ENCODE measurements at regions not wholly inside any gene's neighbourhood (a gene's known extent, or its start where the extent isn't known, plus 50 kb on each side); places are given as distances from the start of the nearest gene placed in this dataset.
A peak's percentile ranks its signal among the peaks of the same experiment; 100 is the strongest.
"Not testable (repeated sequence)": the region's sequence is repeated elsewhere in the genome, so short reads cannot be mapped to it uniquely, and the experiment has no call there.

- ATAC-seq (no peak), DNase-seq (ENCODE audit: missing footprints) (no peak)
- intact Hi-C loops (cut with DNase I), result no loop called here
These were observed 587.0 kb upstream of the GRM7 start for GRCh38 chr3:6273878-6274277.

GRCh38 chr3:6281662-6282061, 579.3 kb upstream of the GRM7 start:
- no peak for DNase-seq (ENCODE audit: missing footprints)
- no peak for ATAC-seq
- intact Hi-C loops (cut with DNase I), result no loop called here

GRCh38 chr3:6282918-6283317, 578.0 kb upstream of the GRM7 start:
- intact Hi-C loops (cut with DNase I), result no loop called here
- ATAC-seq (no peak), DNase-seq (ENCODE audit: missing footprints) (peak; percentile 48)

- no peak for DNase-seq (ENCODE audit: missing footprints)
- ATAC-seq, result peak; percentile 23
- intact Hi-C loops (cut with DNase I), result no loop called here
These were observed 573.6 kb upstream of the GRM7 start for GRCh38 chr3:6287088-6287875.

- DNase-seq (ENCODE audit: missing footprints) (no peak), ATAC-seq (no peak)
- intact Hi-C loops (cut with DNase I), result loop anchor here (2.0 kb wide), 1 partner anchor 41 kb away; no protein-coding TSS in a partner anchor
These were observed 559.3 kb upstream of the GRM7 start for GRCh38 chr3:6301626-6302025.

DNA sequence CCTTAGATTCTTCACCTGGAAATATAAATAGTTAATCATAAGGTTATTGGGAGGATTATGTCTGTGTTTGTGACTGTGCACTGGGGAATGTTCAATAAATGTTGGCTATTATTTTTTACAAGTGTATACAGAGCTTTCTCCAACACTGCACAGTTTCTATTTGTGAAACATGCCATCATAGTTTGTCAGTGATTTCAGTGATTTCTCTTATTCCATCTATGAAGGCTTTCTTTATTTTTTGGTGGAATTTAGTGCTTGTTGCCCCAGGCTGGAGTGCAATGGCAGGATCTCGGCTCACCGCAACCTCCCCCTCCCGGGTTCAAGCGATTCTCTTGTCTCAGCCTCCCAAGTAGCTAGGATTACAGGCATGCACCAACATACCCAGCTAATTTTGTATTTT, 545.0 kb upstream of the GRM7 start:
- no peak for DNase-seq (ENCODE audit: missing footprints)
- ATAC-seq, result no peak
- intact Hi-C loops (cut with DNase I), result no loop called here

DNA sequence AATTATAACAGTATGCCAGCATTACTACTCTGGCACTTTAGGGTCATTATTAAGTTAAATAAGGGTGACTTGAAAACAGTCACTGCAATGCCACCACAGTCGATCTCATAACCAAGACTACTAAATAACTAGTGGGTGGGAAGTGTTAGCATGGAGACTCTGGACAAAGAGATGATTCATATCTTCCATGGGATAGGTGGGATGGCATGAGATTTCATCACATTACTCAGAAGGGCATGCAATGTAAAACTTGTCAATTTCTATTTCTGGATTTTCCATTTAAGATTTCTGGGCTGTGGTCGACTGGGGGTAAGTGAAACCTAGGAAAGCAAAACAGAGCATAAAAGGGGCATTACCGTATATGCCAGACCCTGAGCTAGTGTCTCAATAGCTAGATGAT, 538.9 kb upstream of the GRM7 start:
- DNase-seq (ENCODE audit: missing footprints), result no peak
- no peak for ATAC-seq
- intact Hi-C loops (cut with DNase I), result no loop called here

DNA sequence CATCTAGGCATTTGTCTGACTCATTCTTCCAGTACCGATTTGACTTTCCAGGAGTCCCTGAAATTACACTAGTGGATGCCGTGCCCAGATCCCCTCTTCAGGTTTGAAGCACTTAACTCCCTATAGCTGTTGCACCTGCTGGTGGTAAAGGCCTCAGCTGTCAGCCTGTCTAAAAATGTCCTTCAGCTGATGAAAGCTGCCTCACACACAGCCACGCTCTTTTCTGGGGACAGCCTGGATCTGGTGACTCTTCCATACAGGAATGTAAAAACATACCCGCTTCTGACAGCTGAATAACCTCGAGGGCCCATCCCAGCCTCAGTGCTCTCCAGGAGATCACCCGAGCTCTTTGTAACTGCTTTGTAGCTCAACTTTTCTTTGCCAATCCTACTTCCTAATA, 534.1 kb upstream of the GRM7 start:
- intact Hi-C loops (cut with DNase I), result no loop called here
- ATAC-seq, result no peak
- DNase-seq (ENCODE audit: missing footprints), result no peak

DNA sequence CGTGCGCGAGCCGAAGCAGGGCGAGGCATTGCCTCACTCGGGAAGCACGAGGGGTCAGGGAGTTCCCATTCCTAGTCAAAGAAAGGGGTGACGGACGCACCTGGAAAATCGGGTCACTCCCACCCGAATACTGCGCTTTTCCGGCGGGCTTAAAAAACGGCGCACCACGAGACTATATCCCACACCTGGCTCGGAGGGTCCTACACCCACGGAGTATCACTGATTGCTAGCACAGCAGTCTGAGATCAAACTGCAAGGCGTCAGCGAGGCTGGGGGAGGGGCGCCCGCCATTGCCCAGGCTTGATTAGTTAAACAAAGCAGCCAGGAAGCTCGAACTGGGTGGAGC, 520.0 kb upstream of the GRM7 start:
- DNase-seq (ENCODE audit: missing footprints); ATAC-seq; intact Hi-C loops (cut with DNase I): not testable (repeated sequence)

DNA sequence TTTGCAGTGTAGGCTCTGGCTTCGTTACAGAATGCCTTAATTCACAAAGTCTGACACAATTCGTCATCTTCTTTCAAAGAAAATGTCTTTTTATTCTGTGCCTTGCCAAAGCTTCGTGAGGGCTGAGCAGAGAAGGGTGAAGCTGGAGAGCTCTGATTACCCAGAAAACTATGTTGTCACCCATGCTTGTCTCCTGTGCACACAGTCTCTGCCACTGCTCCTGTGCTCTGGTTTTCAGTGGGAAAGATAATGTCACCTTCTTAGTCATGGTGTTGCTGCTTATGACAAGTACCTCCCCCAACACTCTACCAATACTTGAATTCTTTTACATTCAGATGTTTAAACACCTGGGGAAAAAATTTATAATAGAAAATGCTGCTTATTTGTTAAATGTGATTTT, 509.2 kb upstream of the GRM7 start:
- ATAC-seq (no peak), DNase-seq (ENCODE audit: missing footprints) (no peak)
- intact Hi-C loops (cut with DNase I), result no loop called here

GRCh38 chr3:6354653-6355052, 506.3 kb upstream of the GRM7 start:
- DNase-seq (ENCODE audit: missing footprints) (peak; percentile 49), ATAC-seq (no peak)
- intact Hi-C loops (cut with DNase I), result no loop called here

DNA sequence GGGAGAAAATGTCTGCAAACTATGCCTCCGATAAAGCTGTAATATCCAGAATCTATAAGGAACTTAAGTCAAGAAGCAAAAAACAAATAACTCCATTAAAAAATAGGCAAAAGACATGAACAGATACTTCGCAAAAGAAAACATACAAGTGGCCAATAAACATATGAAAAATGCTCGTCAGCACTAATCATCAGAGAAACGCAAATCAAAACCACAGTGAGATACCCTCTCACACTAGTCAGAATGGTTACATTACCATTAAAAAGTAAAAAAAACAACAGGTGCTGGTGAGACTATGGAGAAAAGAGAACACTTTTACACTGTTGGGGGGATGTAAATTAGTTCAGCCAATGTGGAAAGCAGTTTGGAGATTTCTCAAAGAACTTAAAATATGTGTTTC, 498.5 kb upstream of the GRM7 start:
- intact Hi-C loops (cut with DNase I), result no loop called here
- DNase-seq (ENCODE audit: missing footprints), result no peak
- no peak for ATAC-seq

DNA sequence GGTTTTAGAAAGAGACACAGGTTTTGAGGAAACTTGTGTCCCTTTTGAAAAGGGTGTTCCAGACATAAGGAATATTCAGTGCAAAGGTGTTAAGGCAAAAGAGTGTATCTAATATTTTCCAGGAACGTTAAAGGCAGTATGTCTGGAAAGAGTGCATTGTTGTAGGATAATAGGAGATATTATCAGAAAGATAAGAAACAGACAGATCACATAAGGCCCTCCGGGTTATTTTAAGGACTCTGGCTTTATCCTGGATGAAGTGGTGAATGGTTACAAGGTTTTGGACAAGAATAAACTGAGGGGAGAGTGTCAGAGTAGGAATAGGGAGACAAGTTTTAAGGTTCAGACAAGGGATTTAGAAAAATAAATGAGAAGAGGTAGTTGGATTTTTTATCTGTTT, 493.7 kb upstream of the GRM7 start:
- ATAC-seq, result no peak
- intact Hi-C loops (cut with DNase I), result no loop called here
- no peak for DNase-seq (ENCODE audit: missing footprints)

- ATAC-seq, result no peak
- intact Hi-C loops (cut with DNase I), result loop anchor here (5.0 kb wide), 1 partner anchor 410 kb away; no protein-coding TSS in a partner anchor
- no peak for DNase-seq (ENCODE audit: missing footprints)
These were observed 468.8 kb upstream of the GRM7 start for GRCh38 chr3:6392123-6392522.

GRCh38 chr3:6394944-6395343, 466.0 kb upstream of the GRM7 start:
- ATAC-seq (no peak), DNase-seq (ENCODE audit: missing footprints) (no peak)
- intact Hi-C loops (cut with DNase I), result loop anchor here (5.0 kb wide), 1 partner anchor 407 kb away; no protein-coding TSS in a partner anchor

DNA sequence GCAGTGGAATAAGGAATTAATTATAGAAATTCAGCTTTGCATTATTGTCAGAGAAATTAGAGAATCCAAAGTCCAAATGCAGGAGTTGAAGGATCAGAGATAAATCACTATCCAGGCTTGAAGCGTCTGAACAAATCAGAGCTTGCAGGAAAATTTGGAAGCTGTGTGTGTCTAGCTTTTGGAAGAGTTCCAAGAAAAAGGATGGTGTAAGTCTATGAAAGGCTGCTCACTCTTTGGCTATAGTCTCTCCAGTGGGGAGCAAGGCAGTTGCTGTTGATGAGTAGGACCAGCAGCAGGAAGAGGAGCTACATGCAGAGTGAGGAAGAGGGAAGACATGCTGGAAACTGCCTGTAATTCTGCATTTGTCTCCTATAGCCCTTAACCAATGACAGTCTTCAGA, 464.3 kb upstream of the GRM7 start:
- intact Hi-C loops (cut with DNase I), result no loop called here
- DNase-seq (ENCODE audit: missing footprints) (no peak), ATAC-seq (no peak)

DNA sequence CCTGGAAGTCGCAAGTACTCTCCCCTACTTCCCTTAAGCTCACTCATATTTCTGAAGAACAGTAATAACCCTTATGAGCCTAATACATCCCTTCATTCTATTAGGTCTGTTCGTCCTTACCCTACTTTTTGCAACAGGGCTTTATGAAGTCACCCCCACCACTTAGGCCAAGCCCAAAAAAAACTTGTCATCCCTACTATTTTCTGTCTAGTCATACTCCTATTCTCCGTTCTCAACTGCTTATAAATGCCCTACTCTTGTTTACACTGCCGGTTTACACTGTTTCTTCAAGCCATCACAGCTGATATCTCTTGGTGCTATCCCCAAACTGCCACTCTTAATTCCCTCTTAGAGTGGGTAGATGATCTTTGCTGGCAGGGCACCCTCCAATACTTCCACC, 458.2 kb upstream of the GRM7 start:
- intact Hi-C loops (cut with DNase I); DNase-seq (ENCODE audit: missing footprints); ATAC-seq: not testable (repeated sequence)

DNA sequence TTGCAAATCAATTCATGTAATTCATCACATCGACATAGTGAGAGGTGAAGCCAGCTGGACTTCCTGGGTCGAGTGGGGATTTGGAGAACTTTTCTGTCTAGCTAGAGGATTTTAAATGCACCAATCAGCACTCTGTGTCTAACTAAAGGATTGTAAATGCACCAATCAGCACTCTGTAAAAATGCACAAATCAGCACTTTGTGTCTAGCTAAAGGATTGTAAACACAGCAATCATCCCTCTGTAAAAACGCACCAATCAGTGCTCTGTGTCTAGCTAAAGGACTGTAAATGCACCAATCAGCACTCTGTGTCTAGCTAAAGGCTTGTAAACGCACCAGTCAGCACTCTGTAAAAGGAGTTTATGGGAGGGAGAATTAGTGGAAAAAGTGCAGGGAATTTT, 454.0 kb upstream of the GRM7 start:
- ATAC-seq; intact Hi-C loops (cut with DNase I); DNase-seq (ENCODE audit: missing footprints): not testable (repeated sequence)

- intact Hi-C loops (cut with DNase I), result no loop called here
- no peak for ATAC-seq
- DNase-seq (ENCODE audit: missing footprints), result no peak
These were observed 444.8 kb upstream of the GRM7 start for GRCh38 chr3:6416049-6416661.

DNA sequence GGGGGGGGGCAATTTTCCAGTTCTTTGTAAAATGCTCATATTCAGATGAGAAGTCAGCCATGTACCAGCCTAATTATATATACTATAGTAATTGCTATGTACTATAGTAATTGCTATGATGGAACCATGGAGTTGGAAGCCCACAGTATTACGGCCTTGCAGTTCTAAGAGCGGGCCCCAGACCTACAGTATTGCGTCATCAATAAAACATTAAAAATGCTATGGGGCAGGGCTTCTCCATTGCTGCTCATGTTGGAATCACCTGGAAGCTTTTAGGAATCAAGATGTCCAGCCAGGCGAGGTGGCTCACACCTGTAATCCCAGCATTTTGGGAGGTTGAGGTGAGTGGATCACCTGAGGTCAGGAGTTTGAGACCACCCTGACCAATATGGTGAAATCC, 443.7 kb upstream of the GRM7 start:
- intact Hi-C loops (cut with DNase I), result no loop called here
- ATAC-seq (no peak), DNase-seq (ENCODE audit: missing footprints) (no peak)

DNA sequence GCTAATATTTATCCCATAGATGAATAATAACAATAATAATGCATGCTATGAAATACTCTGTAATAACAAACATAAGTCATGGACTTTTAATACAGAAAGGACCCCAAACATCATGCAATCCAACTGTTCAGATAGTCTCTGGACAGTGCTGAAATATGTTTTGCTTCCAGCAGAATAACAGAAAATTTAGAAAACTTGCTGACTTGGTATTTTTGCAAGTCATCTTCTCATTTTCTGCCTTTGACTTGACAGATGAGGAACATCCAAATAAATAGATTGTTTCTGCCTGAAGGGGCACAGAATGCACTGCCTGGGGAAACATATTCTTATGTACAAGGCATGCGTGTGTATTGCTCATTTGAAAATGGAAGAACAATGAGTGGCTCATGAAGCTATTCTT, 442.4 kb upstream of the GRM7 start:
- ATAC-seq (no peak), DNase-seq (ENCODE audit: missing footprints) (no peak)
- intact Hi-C loops (cut with DNase I), result no loop called here

All from Right ventricle myocardium inferior (tissue), 1 donor.